DOHH2 (cell line): ENCODE measurements at regions not wholly inside any gene's neighbourhood (a gene's known extent, or its start where the extent isn't known, plus 50 kb on each side); places are given as distances from the start of the nearest gene placed in this dataset.

Source experiments
- CTCF ChIP-seq: fragments of 200-600 bp; sonication (generic); IDR thresholded peaks from one replicate; pipeline ENCODE4 v1.5.1; 2014; ENCODE audit warnings: antibody characterized with exemption, mild to moderate bottlenecking, low read depth, low read length; ENCODE audit not compliant: poor library complexity, severe bottlenecking
- EZH2phosphoT487 ChIP-seq: fragments of 200-600 bp; sonication (generic); IDR thresholded peaks from 2 replicates; pipeline ENCODE4 v1.6.1; 2017; ENCODE audit warnings: borderline replicate concordance, mild to moderate bottlenecking, antibody characterized with exemption, low read length, moderate library complexity, mixed read lengths

- no peak for TF ChIP-seq CTCF
- TF ChIP-seq EZH2phosphoT487, result no peak
Measured at GRCh38 chr11:122253589-122254231, 137.7 kb upstream of the BLID start.
